ENCODE measurements at regions not wholly inside any gene's neighbourhood (a gene's known extent, or its start where the extent isn't known, plus 50 kb on each side); places are given as distances from the start of the nearest gene placed in this dataset.

Small RNA genes in the stretch of these regions (small RNA-seq; reads per million reads assigned to genes)
- gene CYP3A54P (ENCODE audit: insufficient read depth in 2 of 3, insufficient read length in 3 of 3, low read depth in 2 of 3, low replicate concordance in 1 of 3) = 0 reads per million in 3 experiments

Measured in HepG2 (cell line).